Osteoblast (primary cell): ENCODE measurements at regions not wholly inside any gene's neighbourhood (a gene's known extent, or its start where the extent isn't known, plus 50 kb on each side); places are given as distances from the start of the nearest gene placed in this dataset.
A peak's percentile ranks its signal among the peaks of the same experiment; 100 is the strongest.

Source experiments
- DNase-seq: peaks from one replicate; pipeline ENCODE4 v3.0.0; 2011; ENCODE audit warnings: low spot score, mixed read lengths; ENCODE audit not compliant: insufficient read length; ENCODE audit errors: missing footprints
- H2AFZ ChIP-seq: 2 replicates; pipeline ENCODE4 v1.6.0; 2011; ENCODE audit warnings: mild to moderate bottlenecking, low read length
- H3K27ac ChIP-seq: 2 replicates; pipeline ENCODE4 v1.5.1; 2011; ENCODE audit warnings: mild to moderate bottlenecking, low read depth, low read length, moderate library complexity
- H3K27me3 ChIP-seq: 2 replicates; pipeline ENCODE4 v1.6.0; 2012; ENCODE audit warnings: mild to moderate bottlenecking, control low read depth, inconsistent platforms, low read length, moderate library complexity; ENCODE audit not compliant: insufficient read depth
- H3K36me3 ChIP-seq: 2 replicates; pipeline ENCODE4 v1.5.1; 2011; ENCODE audit warnings: mild to moderate bottlenecking, low read length, control low read depth, moderate library complexity; ENCODE audit not compliant: insufficient read depth
- H3K4me1 ChIP-seq: 2 replicates; pipeline ENCODE4 v1.5.1; 2011; ENCODE audit warnings: mild to moderate bottlenecking, low read length, control low read depth, moderate library complexity; ENCODE audit not compliant: insufficient read depth
- H3K4me2 ChIP-seq: 2 replicates; pipeline ENCODE4 v1.6.0; 2011; ENCODE audit warnings: mild to moderate bottlenecking, low read length; ENCODE audit not compliant: insufficient read depth
- H3K4me3 ChIP-seq: fragments of 200-600 bp; sonication (generic); 3 replicates; pipeline ENCODE4 v1.5.1; 2012; ENCODE audit warnings: mild to moderate bottlenecking, low read length, inconsistent platforms; ENCODE audit not compliant: insufficient read depth
- H3K79me2 ChIP-seq: 2 replicates; pipeline ENCODE4 v1.6.0; 2012; ENCODE audit warnings: mild to moderate bottlenecking, low read length, control low read depth, inconsistent platforms; ENCODE audit not compliant: insufficient read depth
- H3K9me3 ChIP-seq: 2 replicates; pipeline ENCODE4 v1.5.1; 2011; ENCODE audit warnings: low read depth, low read length, control low read depth
- H4K20me1 ChIP-seq: 2 replicates; pipeline ENCODE4 v1.6.0; 2012; ENCODE audit warnings: mild to moderate bottlenecking, low read length, control low read depth; ENCODE audit not compliant: insufficient read depth
- TF ChIP-seq, protein P1 (sequence below): IDR thresholded peaks from 2 replicates; pipeline ENCODE4 v1.5.1; 2011; ENCODE audit warnings: mild to moderate bottlenecking, low read depth, low read length, moderate library complexity; ENCODE audit errors: extremely low read depth

DNA sequence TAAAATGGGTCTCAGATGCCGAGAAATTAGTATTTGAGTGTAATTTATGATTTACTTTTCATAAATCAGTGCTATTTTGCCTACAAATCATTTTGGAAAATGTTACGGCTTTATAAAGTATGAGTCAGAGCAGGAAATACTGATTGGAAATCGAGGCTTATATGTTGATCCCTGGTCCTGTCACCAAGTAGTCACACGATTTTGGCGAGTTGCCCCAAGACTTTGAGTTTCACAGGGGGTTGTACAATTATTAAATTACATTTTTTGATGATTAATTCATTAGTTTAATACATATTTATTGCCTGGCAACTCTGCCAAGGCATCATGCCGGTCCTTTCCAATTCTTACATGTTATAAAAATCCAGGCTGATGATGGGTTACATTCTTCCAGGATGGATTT, 443.9 kb upstream of the KLF4 start:
- no peaks in the 10 kb centered on the region for H3K79me2 ChIP-seq
- H3K27me3 ChIP-seq = no peaks in the 10 kb centered on the region
- H3K4me1 ChIP-seq = peaks cover 22% of the 10 kb centered on the region
- no peak for DNase-seq
- no peaks in the 10 kb centered on the region for H3K9me3 ChIP-seq
- no peak overlapping the region for H3K27ac ChIP-seq
- no peak overlapping the region for H2AFZ ChIP-seq
- TF ChIP-seq, protein P1, sequence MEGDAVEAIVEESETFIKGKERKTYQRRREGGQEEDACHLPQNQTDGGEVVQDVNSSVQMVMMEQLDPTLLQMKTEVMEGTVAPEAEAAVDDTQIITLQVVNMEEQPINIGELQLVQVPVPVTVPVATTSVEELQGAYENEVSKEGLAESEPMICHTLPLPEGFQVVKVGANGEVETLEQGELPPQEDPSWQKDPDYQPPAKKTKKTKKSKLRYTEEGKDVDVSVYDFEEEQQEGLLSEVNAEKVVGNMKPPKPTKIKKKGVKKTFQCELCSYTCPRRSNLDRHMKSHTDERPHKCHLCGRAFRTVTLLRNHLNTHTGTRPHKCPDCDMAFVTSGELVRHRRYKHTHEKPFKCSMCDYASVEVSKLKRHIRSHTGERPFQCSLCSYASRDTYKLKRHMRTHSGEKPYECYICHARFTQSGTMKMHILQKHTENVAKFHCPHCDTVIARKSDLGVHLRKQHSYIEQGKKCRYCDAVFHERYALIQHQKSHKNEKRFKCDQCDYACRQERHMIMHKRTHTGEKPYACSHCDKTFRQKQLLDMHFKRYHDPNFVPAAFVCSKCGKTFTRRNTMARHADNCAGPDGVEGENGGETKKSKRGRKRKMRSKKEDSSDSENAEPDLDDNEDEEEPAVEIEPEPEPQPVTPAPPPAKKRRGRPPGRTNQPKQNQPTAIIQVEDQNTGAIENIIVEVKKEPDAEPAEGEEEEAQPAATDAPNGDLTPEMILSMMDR = no peak
- no peaks in the 10 kb centered on the region for H4K20me1 ChIP-seq
- H3K36me3 ChIP-seq = no peaks in the 10 kb centered on the region
- no peak overlapping the region for H3K4me3 ChIP-seq
- H3K4me2 ChIP-seq = peak overlapping the region; percentile 55

DNA sequence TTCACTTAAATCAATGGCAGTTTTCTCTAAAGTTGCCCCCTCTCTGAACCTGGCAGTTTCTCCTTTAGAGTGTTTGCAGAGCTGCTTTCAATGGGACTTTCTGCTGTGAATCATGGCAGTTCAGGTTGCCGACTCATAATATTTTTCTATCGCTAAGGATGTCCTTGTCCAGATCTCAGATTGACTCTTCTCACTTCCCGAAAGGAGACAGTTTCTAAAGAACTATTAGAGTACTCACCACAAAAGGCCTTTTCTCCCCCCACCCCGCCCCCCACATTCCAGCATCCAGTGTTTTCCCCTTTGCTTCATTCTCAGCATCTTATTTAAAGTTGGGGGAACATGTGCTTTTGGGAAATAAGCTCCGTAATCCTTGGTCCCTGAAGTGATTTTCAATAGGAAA, 443.5 kb upstream of the KLF4 start:
- Histone ChIP-seq H3K4me3 (no peak overlapping the region), H3K27me3 (no peaks in the 10 kb centered on the region), H3K27ac (no peak overlapping the region), H3K4me2 (peak overlapping the region; percentile 55), H3K36me3 (no peaks in the 10 kb centered on the region), H3K79me2 (no peaks in the 10 kb centered on the region), H3K9me3 (no peaks in the 10 kb centered on the region), H3K4me1 (peaks cover 22% of the 10 kb centered on the region), H4K20me1 (no peaks in the 10 kb centered on the region), H2AFZ (no peak overlapping the region)
- DNase-seq = peak; percentile 80
- TF ChIP-seq, protein P1 = no peak

GRCh38 chr9:107932601-107933000, 443.0 kb upstream of the KLF4 start:
- no peak overlapping the region for H2AFZ ChIP-seq
- H4K20me1 ChIP-seq = no peaks in the 10 kb centered on the region
- peaks cover 22% of the 10 kb centered on the region for H3K4me1 ChIP-seq
- no peaks in the 10 kb centered on the region for H3K9me3 ChIP-seq
- DNase-seq = no peak
- H3K27me3 ChIP-seq = no peaks in the 10 kb centered on the region
- H3K36me3 ChIP-seq = no peaks in the 10 kb centered on the region
- H3K27ac ChIP-seq = peak overlapping the region; percentile 0
- no peaks in the 10 kb centered on the region for H3K79me2 ChIP-seq
- H3K4me3 ChIP-seq = no peak overlapping the region
- TF ChIP-seq, protein P1 = no peak
- peak overlapping the region; percentile 55 for H3K4me2 ChIP-seq

DNA sequence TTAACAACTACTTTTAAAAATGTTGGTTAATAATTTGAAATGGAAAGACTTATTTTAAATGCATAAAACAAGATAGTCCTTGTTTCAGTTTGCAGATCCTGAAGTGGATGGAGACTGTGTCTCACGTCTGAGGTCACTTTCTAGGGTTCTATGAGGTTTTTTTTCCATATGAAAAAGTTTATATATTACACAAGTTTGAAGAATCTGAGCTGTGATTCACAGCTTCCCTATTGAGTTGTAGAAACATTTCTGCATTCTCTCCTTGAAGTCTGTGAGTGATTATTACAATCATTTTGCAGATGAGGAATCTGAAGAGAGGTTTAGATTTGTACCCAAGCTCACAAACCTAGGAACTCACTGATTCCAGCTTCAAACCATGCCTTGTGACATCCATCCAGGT, 442.5 kb upstream of the KLF4 start:
- peak overlapping the region; percentile 0 for H3K27ac ChIP-seq
- H4K20me1 ChIP-seq = no peaks in the 10 kb centered on the region
- peak; percentile 73 for DNase-seq
- TF ChIP-seq, protein P1 = no peak
- no peaks in the 10 kb centered on the region for H3K36me3 ChIP-seq
- H3K4me1 ChIP-seq = peaks cover 22% of the 10 kb centered on the region
- no peak overlapping the region for H2AFZ ChIP-seq
- H3K9me3 ChIP-seq = no peaks in the 10 kb centered on the region
- no peaks in the 10 kb centered on the region for H3K79me2 ChIP-seq
- H3K4me3 ChIP-seq = no peak overlapping the region
- no peaks in the 10 kb centered on the region for H3K27me3 ChIP-seq
- no peak overlapping the region for H3K4me2 ChIP-seq
